ENCODE measurements at regions not wholly inside any gene's neighbourhood (a gene's known extent, or its start where the extent isn't known, plus 50 kb on each side); places are given as distances from the start of the nearest gene placed in this dataset.

DNA sequence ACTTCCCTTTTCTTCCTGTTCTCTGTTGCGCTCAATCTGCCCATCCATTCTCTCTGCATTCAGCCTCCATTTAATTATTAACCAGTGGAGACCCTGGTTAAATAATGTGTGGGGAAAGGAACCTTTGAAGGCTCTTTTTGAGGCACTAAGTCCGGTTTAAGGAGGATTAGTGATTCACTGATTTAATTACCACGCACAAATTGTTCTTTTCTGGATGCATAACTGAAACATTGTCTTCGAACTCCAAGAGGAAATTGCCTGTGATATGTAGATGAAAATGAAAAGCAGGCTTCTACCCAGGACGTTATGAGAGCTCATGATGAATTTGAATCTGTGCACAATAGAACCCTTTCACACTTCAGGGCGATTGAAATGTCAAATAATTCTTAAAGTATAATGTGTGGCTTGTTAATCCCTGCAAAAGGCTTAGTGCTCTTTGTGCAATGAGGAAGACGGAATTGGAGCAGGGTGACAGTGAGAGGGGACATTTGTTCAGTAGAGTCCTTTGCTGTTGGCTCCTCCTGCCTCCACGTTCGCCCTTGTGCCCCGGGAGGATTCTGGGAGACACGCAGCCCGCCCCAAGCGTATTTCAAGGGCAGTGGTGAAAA lies 51.1 kb upstream of the ZNF236 start:
- DNase-seq, result no peak

DNA sequence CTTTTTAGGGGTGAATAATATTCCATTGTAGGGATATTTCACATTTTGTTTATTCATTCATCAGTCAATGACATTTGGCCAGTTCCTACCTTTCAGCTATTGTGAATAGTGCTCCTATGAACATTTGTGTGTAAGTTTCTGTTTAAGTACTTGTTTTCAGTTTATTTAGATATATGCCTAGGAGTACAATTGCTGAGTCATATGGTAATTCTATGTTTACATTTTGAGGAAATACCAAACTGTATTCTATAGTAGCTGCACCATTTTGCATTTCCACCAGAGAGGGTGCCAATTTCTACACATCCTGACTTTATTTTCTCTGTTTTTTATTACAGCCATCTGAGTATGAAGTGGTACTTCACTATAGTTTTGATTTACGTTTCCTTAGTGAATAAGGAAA lies 54.4 kb upstream of the ZNF236 start:
- no peak for DNase-seq

DNA sequence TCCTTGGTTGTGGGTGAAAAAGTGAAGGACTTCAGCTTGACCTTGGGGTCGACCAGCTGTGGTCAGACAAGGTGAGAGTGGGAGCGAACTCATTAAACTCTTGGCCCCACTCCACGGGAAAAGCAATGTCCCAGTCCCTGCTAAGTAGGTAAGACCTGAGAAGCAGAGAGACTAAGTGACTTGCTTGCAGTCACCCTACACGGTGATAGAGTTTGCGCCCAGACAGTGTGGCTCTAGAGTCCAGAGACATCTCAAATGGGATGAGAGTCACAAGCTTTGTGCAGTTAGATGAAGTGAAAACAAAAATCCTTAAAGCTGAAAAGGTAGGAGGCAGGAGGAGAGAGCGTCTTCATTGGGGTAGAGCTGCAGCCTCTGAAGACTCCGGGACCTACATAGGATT lies 55.9 kb upstream of the ZNF236 start:
- DNase-seq, result no peak

DNA sequence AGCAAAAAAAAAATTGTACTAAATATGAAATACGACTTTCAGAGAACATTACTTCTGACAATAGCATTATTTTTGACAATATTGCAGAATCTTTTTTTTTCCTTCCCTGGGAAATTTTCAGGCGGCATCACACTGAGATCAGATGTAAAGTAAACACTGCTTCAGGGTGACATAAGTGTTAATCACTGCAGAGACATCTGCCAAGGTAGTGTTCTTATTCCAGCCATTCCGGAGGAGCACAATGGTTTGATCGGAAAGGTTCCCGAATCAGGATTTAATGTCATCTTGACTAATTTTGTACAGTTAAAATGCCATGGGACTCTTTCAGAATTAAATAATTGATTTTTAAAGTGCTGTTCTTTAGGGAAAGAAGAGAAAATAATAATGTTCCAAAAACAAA lies 56.7 kb upstream of the ZNF236 start:
- no peak for DNase-seq

DNA sequence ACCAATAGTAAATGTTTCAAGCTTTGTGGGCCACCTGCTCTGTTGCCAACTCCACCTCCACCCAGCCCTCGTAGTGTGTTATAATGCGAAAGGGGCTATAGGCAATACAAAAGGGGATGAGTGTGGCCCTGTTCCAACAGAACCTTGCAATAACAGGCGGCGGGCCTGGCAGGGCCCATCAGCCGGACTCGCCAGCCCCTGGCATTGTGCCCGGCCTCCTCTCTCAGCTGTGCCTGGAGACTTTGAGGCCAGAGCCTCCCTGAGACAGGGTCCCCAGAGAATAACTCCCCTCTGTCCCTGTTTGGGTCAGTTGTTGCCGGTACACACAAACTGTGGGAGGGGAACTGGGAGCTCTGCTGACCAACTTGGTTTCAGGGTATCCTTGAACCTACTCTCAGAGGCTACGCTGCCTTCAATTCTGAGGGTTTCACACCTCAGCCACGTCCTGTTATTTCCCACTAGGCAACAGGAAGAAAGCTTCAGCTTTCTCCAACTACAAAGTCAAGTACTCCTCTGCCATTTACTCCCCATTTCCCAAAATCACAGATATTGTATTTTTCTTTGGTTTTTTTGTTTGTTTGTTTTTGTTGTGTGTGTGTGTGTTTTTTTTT lies 58.0 kb upstream of the ZNF236 start:
- DNase-seq, result no peak

DNA sequence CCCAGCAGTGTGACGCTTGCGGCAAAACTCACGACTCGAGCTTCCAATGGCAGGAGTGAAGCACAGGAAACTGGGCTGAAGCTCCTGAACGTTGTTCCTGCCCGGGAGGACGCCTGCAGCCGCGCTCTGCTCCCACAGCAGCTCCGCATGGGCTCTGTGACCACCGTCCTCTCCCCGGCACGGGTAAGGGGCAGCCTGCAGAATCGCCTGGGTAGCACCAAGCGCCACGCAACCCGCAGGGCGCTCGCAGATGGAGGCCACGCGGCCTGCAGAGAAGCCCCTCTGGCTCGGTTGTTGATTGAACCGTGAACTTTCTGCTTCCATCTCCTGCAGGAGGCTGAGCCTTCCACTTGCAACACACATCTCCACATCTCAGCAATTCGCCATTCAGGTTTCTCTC lies 63.3 kb upstream of the ZNF236 start:
- no peak for DNase-seq

DNA sequence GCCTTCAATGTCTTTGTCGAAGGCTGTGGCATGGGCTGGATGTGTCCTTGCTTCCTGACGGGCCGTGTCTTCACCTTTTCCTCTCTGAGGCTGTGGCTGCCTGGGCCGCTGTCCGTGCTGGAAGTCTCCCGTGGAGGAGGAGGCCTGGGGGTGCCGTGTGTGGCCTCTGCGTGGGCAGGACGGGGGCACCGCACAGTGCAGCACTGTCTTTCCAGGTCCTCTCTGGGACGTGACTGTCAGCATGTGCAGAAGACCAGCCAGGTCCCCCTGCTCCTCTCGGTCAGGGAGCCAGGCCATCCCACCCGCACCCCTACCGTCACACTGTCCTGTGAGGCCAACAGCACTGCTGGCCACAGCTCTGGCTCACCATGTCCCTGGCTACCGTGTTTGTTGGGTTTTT lies 64.4 kb upstream of the ZNF236 start:
- no peak for DNase-seq

DNA sequence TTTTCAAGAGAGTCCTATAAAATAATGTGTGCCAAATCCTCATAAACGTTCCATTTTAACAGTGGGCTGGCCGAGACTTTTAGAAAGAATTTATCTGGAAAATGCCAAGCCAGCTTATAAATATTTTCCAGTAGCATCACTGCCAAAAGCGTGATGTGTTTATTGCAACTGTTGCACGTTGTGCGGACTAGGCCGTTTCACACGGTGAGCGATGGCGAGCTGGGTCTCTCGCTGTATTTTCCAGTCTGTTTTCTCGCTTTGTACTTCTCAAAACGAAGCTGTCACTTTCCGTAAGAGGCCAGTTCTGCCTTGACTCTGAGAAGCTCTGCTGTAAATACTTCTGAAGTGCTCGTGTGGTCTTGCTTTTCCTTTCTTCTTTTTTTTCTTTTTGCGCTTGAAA lies 65.0 kb upstream of the ZNF236 start:
- DNase-seq, result no peak

DNA sequence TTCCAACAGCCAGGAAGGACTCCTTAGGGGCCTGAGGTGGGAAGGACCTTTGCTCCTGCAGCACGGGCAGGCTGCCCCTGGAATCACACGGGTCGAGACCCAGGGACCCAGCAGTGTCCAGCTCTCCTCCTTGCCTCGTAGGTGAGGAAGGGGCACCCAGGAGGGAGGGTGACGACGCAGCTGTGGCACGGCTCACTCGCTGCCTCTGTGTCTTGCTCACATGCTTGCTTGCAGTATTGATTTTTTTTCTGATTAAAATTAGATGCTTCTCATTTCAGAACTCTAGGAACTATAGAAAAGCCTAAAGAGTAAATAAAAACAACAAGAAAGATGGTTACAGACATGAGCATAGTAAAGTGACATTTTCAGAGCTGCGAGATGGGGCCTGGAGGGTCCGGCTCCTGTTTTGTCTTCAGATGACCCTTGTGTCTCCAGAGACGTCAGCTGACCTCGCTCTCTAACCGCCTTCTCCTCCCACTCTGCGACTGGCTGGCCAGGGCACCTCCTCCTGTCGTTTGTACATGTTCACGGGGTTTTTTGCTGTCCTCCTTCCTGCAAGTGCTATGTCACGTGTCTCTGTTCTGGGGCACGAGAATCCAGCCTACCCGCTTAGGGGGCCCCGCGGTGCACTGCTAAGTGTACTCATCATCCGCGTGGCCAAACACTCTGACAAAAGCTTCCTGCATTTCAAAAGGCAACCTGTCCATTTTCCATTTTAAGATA lies 65.7 kb upstream of the ZNF236 start:
- no peak for DNase-seq

DNA sequence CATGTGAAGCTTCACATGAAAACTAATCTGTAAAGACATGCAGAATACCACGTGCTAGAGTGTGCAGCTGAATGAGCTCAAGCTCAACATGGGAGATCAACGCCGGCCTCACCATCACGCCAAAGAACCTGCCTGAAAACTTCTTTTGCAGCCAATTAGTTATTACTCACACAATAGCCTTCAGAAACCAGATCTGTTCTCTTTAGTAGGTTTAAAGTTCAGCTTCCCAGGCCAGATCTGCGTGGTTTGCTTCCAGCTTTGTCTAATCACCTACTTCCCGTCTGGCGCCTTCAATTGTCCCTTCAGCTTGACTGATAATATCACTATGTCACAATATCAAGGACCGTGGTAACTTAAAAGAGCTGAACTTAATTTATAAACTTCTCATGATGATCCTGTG lies 68.0 kb upstream of the ZNF236 start:
- DNase-seq, result no peak

DNA sequence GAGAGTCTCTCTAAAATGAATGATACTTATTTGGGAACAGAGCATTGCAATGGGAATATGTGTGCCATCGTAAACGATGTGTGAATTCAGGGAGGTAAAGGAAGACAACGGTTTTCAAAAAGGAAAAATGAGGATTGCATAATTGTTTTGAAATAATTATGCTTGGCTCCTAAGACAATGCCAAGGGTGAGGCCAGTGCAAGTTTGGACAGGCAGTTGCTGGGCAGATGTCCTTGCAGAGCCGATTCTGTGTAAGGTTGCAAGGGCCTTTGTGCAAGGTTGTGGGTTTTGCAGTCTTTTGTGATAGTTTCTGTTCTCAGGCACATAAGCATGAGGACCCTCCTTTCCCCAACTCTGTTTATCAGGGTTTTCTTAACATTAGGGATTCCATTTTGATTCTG lies 70.0 kb upstream of the ZNF236 start:
- no peak for DNase-seq

DNA sequence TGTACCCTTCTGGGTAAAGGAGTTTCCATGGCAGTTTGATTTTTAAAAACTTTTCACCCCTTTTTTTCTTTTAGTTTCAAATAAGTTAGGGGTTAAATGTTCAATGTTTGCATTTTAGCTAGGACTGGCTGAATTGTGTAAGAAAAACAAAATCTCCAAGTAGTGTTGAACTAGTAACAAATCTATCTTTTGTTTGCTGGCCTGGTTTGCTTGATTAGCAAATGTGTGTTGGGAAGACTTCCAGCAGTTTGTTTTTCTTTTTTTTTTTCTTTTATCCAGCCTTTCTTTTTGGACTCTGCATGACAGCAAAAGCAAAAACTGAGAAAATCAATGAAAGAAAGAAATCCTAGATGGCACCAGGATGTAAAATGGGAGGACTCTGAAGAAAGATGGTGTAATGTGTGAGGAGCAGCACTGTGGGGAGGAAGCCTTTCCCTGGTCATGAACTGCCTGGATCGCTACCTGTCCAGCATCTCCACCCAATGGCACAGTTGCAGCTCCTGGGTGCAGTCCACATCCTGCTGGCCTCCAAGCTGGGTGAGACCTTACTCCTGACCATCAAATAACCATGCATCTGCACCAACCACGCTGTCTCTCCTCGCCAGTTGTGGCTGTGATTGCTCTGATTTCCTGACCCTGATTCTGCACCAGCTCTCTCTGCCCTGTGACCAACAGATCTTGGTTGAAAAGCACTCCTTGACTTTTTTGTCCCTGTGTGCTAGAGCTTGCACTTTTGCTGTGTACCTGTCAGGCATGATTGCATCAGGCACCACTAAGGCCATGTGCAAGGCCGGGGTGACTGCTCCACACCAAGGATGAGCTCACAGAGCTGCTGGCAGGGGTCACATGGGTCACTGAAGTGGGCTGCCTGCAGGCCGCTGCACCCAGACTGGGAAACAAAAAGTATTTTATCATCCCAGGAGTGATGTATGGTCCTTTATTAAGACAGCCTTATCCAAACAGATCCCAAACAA lies 71.2 kb upstream of the ZNF236 start:
- DNase-seq, result no peak

DNA sequence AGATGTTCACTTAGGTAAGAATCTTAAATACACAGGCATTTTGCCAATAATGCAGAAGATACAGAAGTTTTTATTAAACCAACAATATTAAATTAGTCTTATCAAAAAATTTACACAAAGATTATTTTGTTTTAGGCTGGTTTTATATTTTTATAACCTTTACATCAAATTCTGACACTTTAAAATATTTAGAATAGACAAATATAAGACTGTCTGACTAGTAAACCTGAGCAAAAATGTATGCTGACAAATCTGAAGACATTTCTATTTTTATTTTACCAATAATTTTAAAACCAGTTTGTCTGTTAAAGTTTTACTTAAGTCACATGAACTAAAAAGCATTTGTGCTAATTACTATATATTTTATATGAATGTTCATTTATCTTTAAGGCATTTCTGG lies 72.1 kb upstream of the ZNF236 start:
- no peak for DNase-seq

DNA sequence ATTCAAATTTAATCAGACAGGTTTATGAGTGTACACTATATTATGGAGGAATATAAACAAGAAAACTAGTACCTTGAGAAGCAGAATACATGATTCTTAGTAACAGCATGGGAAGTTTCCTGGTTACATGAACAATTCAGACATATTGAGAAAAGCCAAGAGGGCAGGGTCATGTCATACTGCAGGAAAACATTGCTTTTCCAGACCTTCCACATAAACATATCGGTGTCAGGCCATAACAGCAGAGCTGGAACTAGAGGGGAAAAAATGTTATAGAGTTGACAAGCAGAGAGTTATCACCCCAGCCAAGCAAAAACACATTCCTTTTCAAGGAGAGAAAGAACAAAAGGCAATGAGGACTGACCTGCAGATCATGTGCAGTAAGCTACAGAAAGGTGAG lies 74.7 kb upstream of the ZNF236 start:
- no peak for DNase-seq

DNA sequence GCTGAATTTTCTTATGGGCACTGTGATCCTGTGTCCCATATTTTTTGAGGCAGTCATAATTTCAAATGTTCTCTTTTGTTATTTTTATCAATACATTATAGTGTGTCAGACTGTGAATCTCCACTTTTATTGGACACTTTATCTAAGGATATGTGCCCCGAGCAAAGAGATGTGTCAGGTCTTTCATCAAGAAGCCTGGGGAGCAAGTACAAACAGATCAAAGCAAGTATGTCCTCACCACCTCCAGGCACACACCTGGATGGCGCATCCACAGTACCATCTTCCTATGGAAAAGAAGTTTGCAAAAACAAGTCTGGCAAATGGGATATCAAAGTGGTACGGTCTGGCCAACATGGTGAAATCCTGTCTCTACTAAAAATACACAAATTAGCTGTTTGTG lies 81.0 kb upstream of the ZNF236 start:
- no peak for DNase-seq

DNA sequence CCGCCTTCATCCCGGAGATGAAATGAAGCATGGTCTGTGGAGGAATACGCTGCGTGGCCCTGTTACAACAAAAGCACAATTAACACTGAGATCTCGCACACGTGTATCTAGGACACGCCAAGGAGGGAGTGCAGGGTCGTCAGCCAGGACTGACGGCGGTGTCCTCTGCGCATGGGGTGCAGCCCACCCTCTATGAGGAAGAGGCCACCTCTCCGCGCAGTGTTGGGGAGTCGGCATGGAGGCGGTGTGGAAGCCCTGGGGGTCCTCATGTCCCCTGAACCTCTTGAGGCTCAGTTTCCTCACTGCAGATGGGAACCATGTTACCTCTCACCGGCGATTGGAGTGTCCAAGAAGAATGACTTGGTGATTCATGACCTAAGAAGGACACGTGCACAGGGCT lies 86.0 kb upstream of the ZNF236 start:
- DNase-seq, result no peak

DNA sequence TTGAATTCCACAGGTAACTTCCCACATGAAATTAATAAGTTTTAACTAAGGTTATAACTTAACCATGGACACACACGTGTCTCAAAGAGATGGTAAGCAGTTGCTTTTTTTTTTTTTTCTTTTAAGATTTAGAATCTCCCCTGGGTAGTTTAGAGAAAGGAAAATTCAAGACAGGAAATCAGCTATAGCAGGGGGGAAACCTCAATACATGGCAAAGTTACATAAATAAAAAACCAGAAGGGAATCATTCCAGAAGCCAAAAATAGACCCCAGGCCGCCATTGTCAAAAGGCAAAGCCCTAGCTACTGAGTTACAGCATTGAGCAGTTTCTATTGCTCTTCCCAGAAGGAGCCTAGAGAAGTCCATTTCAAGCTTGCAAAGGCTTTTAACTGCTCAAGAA lies 91.5 kb upstream of the ZNF236 start:
- no peak for DNase-seq

DNA sequence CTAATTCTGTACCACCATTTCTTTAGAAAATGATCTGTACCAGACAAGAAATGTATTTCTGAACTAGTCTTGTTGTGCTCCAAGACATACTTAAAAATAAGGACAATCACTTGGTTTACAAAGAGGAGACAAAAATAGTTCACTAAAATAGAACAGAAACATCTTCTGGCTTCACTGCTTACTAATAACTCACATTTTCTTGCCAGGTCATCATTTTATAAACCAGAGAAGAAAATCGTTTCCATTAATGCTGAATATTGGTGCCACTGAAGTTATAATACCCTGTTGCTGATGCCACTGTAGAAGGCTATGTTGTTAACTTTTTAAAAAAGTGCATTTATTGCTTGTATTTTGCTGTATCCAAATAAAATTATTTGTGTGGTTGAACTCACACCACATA lies 94.8 kb upstream of the ZNF236 start:
- DNase-seq, result no peak

DNA sequence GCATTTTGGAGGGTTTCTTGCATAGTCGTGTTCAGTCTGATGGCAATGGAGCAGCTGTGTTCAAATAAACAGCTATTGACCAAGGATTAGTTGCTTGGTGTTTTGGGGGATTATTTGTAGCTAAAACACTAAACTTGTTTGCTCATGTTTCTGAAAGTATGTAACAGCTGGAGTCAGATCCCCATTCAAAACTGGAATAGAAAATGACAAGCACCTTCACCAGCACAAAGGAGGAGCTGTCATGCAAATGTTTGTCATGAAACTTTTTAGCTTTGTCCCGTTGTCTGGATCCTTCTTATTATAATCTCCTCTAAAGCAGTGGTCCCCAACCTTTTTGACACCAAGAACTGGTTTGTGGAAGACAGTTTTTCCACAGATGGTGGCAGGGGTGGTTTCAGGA lies 96.9 kb upstream of the ZNF236 start:
- DNase-seq, result no peak

DNA sequence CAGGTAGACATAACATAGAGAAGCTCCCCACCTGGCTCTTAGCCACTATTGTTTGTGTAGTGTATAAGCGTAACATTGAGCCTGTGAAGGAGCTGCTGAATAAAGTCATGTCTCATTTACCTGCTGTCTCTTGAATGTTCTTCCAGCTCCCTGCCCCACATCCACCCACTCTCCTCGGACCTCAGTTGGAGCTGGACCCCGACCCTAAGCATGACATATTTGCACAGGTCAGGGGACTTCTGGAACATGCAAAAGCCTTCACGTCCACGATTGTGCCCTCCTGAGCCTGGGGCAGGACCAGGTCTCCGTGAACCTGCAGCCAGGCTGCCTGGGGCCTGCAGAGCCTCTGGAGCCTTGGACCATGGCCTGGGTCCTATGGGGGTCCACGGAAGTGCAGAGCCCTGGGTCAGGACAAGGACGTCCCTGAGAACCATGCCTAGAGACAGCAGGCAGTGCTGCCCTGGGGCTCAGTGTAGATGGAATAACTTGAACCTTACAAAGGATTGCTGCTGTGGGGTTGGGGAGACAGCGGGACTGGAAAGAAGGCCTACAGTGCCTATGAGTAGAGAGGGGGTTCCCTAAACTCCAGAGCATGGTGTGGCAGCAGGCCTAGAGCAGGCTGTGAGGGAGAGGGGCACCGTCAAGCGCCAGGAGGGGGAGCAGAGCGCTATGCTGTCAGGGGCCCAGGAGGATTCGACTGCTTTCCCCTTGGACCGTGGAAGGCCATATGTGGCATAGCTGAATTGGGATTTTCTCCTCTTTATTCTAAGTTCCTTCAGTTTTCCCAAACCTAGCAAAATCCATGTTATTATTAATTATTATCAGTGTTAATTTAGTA lies 99.9 kb upstream of the ZNF236 start:
- DNase-seq, result no peak

DNA sequence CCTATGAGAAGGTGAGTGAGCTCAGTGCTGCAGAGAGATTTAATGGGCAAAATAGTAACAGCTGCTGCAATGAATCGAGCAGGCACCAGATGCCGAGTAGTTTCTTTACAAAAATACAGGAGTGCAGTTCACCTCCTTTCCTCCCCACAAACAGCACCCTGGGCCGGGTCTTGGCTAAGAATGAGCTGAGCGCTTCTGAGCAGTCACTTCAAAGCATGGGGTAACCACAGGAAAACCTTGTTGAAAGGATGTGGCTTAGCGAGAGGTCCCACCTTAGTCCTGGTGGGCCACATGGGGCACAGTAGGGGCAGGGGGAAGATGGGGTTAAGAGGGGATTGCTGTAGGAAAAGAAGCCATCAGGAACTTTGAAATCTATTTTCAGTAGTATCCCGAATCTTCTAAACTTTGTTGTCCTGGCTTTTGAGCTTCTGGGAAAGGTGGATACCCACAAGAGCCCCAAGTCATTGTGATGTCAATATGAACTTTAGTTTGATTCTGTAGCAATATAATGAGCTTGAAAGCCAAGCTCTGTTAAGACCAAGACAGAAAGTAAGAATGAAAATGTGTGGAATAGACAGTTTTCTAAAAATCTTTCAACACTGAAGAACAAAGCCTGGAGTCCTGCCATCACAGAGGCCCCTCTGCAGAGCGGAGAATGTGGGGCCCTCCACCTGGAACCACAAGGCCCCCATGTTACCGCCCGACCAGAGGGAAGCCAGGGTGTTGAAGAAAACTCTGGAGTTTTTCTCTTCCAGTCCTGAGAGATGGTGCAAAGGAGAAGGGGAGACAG lies 101.0 kb upstream of the ZNF236 start:
- no peak for DNase-seq

DNA sequence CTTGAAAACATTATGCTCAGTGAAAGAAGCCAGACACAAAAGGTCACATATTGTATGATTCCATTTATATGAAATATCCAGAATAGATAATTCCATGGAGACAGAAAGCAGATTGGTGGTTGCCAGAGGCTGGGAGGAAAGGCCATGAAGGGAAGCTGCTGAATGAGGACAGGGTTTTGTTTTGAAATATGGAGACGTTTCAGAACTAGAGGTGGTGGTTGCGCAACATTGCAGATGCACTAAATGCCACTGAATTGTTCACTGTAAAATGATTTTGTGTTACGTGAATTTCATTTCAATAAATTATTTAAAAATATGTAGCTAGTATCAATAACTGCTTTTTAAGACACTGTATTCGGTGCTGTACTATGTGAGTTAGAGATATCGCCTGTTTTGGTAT lies 101.7 kb upstream of the ZNF236 start:
- no peak for DNase-seq
